ENCODE measurements at regions not wholly inside any gene's neighbourhood (a gene's known extent, or its start where the extent isn't known, plus 50 kb on each side); places are given as distances from the start of the nearest gene placed in this dataset.
A peak's percentile ranks its signal among the peaks of the same experiment; 100 is the strongest.
"Not testable (repeated sequence)": the region's sequence is repeated elsewhere in the genome, so short reads cannot be mapped to it uniquely, and the experiment has no call there.

- DNase-seq (ENCODE audit: low read depth), result no peak
Measured at GRCh38 chrX:118215346-118215745, 98.7 kb upstream of the KLHL13 start.

GRCh38 chrX:118216087-118216486 lies 99.5 kb upstream of the KLHL13 start:
- no peak for DNase-seq (ENCODE audit: low read depth)

- DNase-seq (ENCODE audit: low read depth), result no peak
Measured at GRCh38 chrX:118216509-118216908, 99.9 kb upstream of the KLHL13 start.

- no peak for DNase-seq (ENCODE audit: low read depth)
Measured at GRCh38 chrX:118218079-118218478, 101.5 kb upstream of the KLHL13 start.

GRCh38 chrX:118218940-118219339 lies 102.3 kb upstream of the KLHL13 start:
- DNase-seq (ENCODE audit: low read depth), result no peak

GRCh38 chrX:118219866-118220265 lies 103.3 kb upstream of the KLHL13 start:
- no peak for DNase-seq (ENCODE audit: low read depth)

GRCh38 chrX:118220509-118220908 lies 103.9 kb upstream of the KLHL13 start:
- DNase-seq (ENCODE audit: low read depth), result no peak

- no peak for DNase-seq (ENCODE audit: low read depth)
Measured at GRCh38 chrX:118221270-118221669, 104.7 kb upstream of the KLHL13 start.

- DNase-seq (ENCODE audit: low read depth), result no peak
Measured at GRCh38 chrX:118221733-118222132, 105.1 kb upstream of the KLHL13 start.

GRCh38 chrX:118222421-118222820 lies 105.8 kb upstream of the KLHL13 start:
- DNase-seq (ENCODE audit: low read depth), result no peak

GRCh38 chrX:118225711-118226428 lies 109.3 kb upstream of the KLHL13 start:
- no peak for DNase-seq (ENCODE audit: low read depth)

GRCh38 chrX:118228041-118228440 lies 111.4 kb upstream of the KLHL13 start:
- no peak for DNase-seq (ENCODE audit: low read depth)

GRCh38 chrX:118228456-118228855 lies 111.8 kb upstream of the KLHL13 start:
- DNase-seq (ENCODE audit: low read depth), result no peak

GRCh38 chrX:118231464-118231863 lies 114.4 kb upstream of the WDR44 start:
- no peak for DNase-seq (ENCODE audit: low read depth)

GRCh38 chrX:118239178-118239870 lies 106.6 kb upstream of the WDR44 start:
- no peak for DNase-seq (ENCODE audit: low read depth)

GRCh38 chrX:118239913-118240698 lies 105.8 kb upstream of the WDR44 start:
- DNase-seq (ENCODE audit: low read depth), result no peak

- not testable (repeated sequence) for DNase-seq (ENCODE audit: low read depth)
Measured at GRCh38 chrX:118246961-118247360, 98.9 kb upstream of the WDR44 start.

- no peak for DNase-seq (ENCODE audit: low read depth)
Measured at GRCh38 chrX:118249146-118249545, 96.8 kb upstream of the WDR44 start.

- DNase-seq (ENCODE audit: low read depth), result no peak
Measured at GRCh38 chrX:118250445-118250844, 95.5 kb upstream of the WDR44 start.

GRCh38 chrX:118251271-118251670 lies 94.6 kb upstream of the WDR44 start:
- DNase-seq (ENCODE audit: low read depth), result peak; percentile 11

- no peak for DNase-seq (ENCODE audit: low read depth)
Measured at GRCh38 chrX:118252967-118253366, 92.9 kb upstream of the WDR44 start.

- peak; percentile 11 for DNase-seq (ENCODE audit: low read depth)
Measured at GRCh38 chrX:118254611-118255010, 91.3 kb upstream of the WDR44 start.

GRCh38 chrX:118255921-118256320 lies 90.0 kb upstream of the WDR44 start:
- DNase-seq (ENCODE audit: low read depth), result no peak
